ENCODE measurements at regions not wholly inside any gene's neighbourhood (a gene's known extent, or its start where the extent isn't known, plus 50 kb on each side); places are given as distances from the start of the nearest gene placed in this dataset.

DNA sequence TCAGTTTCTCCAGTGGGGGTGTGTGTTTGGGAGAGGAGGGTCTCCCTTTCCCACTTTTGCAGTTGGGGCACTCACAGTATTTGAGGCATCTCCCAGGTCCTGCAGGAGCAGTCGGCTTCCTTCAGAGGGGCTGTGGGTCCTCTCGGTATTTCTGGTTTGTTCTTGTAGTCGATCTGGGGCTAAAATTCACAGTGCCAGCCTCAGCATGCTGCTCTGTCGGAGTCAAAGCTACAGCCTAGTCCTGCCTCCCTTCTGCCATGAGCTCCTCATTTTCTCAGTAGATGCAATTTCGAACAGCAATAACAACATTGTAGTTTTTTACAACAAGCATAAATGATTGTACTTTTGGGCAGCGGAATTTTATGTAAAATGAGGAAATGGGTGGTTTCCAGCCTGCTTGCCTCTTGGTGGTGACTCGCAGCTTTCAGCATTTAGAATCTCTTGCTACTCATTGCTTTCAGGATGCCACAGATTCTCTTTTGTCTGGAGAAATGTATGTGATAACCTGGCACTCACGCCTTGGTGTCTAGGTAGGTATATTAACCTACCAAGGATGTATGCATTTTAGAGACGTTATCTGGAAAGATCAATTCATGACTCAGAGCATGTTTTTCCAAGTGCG is 82.4 kb upstream of the C21orf91 start:
- H2BK5ac ChIP-seq (ENCODE audit: low read depth, low read length) = no peak overlapping the region; the same call in 1 of the 2 replicates
- H3K18ac ChIP-seq (ENCODE audit: extremely low read depth, low read length) = no peak overlapping the region
- H2BK15ac ChIP-seq (ENCODE audit: low read length) = no peak overlapping the region
- H3K4ac ChIP-seq (replicated peaks; ENCODE audit: insufficient read length, low read depth, low read length) = no peak overlapping the region
- peak overlapping the region; percentile 7; the same call in 1 of the 2 replicates for H3K27ac ChIP-seq (ENCODE audit: low read depth, low read length)
- no peaks in the 10 kb centered on the region for H3K79me1 ChIP-seq (ENCODE audit: low read depth, low read length)
- H3K4me1 ChIP-seq (replicated peaks in 1 of 4; ENCODE audit: control insufficient read depth in 3 of 4, insufficient read depth in 4 of 4, low read length in 3 of 4) = peaks cover 0 to 4% (median 2%) of the 10 kb centered on the region in 4 experiments; a peak in 3 of 7 replicates
- H3K14ac ChIP-seq (ENCODE audit: insufficient read length) = no peak overlapping the region
- no peaks in the 10 kb centered on the region for H3K79me2 ChIP-seq (ENCODE audit: control insufficient read depth in 1 of 2, insufficient read depth in 2 of 2, low read length in 2 of 2)
- H2AK5ac ChIP-seq (ENCODE audit: low read depth, low read length) = no peak overlapping the region
- no peak overlapping the region for H3K4me3 ChIP-seq (ENCODE audit: extremely low read depth in 1 of 4, insufficient read depth in 2 of 4, low read depth in 3 of 4, low read length in 4 of 4)
- DNase-seq (ENCODE audit: low read depth in 1 of 2, low spot score in 2 of 2) (no peak), FAIRE-seq (no peak)
- peak overlapping the region; percentile 69 for H4K91ac ChIP-seq (replicated peaks; ENCODE audit: insufficient read length, low read length)
- no peaks in the 10 kb centered on the region; a peak in 1 of 8 replicates for H3K36me3 ChIP-seq (ENCODE audit: control insufficient read depth in 2 of 4, insufficient read depth in 4 of 4, low read length in 3 of 4)
- peak overlapping the region; percentile 40; the same call in 1 of the 2 replicates for H2AFZ ChIP-seq (ENCODE audit: low read length)
- H3K9me3 ChIP-seq (ENCODE audit: insufficient read depth in 2 of 2, low read depth in 1 of 2, low read length in 1 of 2) = peaks cover 0 to 5% of the 10 kb centered on the region in 2 experiments; a peak in 2 of 4 replicates
- peak overlapping the region; percentile 92; the same call in 1 of the 2 replicates for H2BK12ac ChIP-seq (ENCODE audit: low read depth, low read length)
- H2BK20ac ChIP-seq (ENCODE audit: low read length) = peak overlapping the region; percentile 72; the same call in 1 of the 2 replicates
- H3K4me2 ChIP-seq (ENCODE audit: insufficient read depth in 1 of 2, low read depth in 2 of 2, low read length in 2 of 2) = no peak overlapping the region
- H2BK120ac ChIP-seq (replicated peaks; ENCODE audit: low read depth, low read length) = no peak overlapping the region
- CTCF ChIA-PET (ENCODE audit: partially characterized antibody) = interaction anchor here (0.8 to 2.3 kb wide), 11 partner anchors 9 to 223 kb away, joined by 3 to 10 read pairs (median 3); no protein-coding TSS in a partner anchor
- H4K5ac ChIP-seq (ENCODE audit: insufficient read length, low read depth, low read length) = no peak overlapping the region
- H3K23ac ChIP-seq (ENCODE audit: insufficient read length) = no peak overlapping the region
- H3K56ac ChIP-seq (replicated peaks; ENCODE audit: insufficient read length, low read depth, low read length) = no peak overlapping the region
- H3K9ac ChIP-seq (replicated peaks in 1 of 4; ENCODE audit: extremely low read depth in 1 of 4, low read depth in 3 of 4, low read length in 3 of 4) = no peak overlapping the region
- 92% methylated on average over 10 of the region's 10 CpGs; no CpG with 5 or more reads in 1 of the 2 experiments for WGBS, 2 experiments (ENCODE audit: extremely low coverage in 1 of 2, insufficient coverage in 1 of 2, insufficient read length in 1 of 2, insufficient replicate concordance in 2 of 2, low coverage in 1 of 2, low lambda C conversion rate in 2 of 2, missing lambda C conversion rate in 1 of 2)
- no peaks in the 10 kb centered on the region for H4K20me1 ChIP-seq (replicated peaks in 1 of 2; ENCODE audit: control insufficient read depth in 1 of 2, insufficient read depth in 2 of 2, low read length in 2 of 2)
- no peaks in the 10 kb centered on the region for H3K27me3 ChIP-seq (replicated peaks in 1 of 4; ENCODE audit: control insufficient read depth in 3 of 4, extremely low read depth in 1 of 4, insufficient read depth in 3 of 4, low read length in 3 of 4)
- POLR2A ChIA-PET (ENCODE audit: partially characterized antibody) = interaction anchor here (2.1 kb wide), 1 partner anchor 82 kb away, joined by 6 read pairs; the partner anchor contains the start of gene C21orf91
- no peaks in the 10 kb centered on the region for H3K23me2 ChIP-seq (ENCODE audit: low read depth, low read length)
- H4K8ac ChIP-seq (ENCODE audit: extremely low read depth, insufficient read depth, low read length) = no peak overlapping the region
- TF ChIP-seq EZH2 (IDR thresholded peaks at IDR 0.05; ENCODE audit: low read depth, low read length, severe bottlenecking) (no peak), ASH2L (IDR thresholded peaks at IDR 0.05; ENCODE audit: low read length) (no peak), SAP30 (IDR thresholded peaks at IDR 0.05; ENCODE audit: insufficient read depth, insufficient replicate concordance, low read length) (no peak), RNF2 (IDR thresholded peaks at IDR 0.05; ENCODE audit: borderline replicate concordance, low read depth, low read length, missing control alignments, poor library complexity, severe bottlenecking) (no peak), CBX5 (IDR thresholded peaks at IDR 0.05; ENCODE audit: low read depth, low read length) (no peak), TBP (IDR thresholded peaks at IDR 0.05; ENCODE audit: low read depth, low read length) (no peak)
- TF ChIP-seq, protein P1, sequence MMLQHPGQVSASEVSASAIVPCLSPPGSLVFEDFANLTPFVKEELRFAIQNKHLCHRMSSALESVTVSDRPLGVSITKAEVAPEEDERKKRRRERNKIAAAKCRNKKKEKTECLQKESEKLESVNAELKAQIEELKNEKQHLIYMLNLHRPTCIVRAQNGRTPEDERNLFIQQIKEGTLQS (IDR thresholded peaks at IDR 0.05; ENCODE audit: insufficient read depth, low read depth, low read length) = no peak
